ENCODE measurements at regions not wholly inside any gene's neighbourhood (a gene's known extent, or its start where the extent isn't known, plus 50 kb on each side); places are given as distances from the start of the nearest gene placed in this dataset.
"Not testable (repeated sequence)": the region's sequence is repeated elsewhere in the genome, so short reads cannot be mapped to it uniquely, and the experiment has no call there.

- no peaks in the 10 kb centered on the region for H3K4me1 ChIP-seq (ENCODE audit: control extremely low read depth in 1 of 4, control insufficient read depth in 4 of 4, insufficient read depth in 4 of 4, low read length in 3 of 4)
- DNase-seq = no peak
- 96% methylated on average over 2 of the region's 2 CpGs for WGBS (ENCODE audit: insufficient coverage)
- peaks cover 0 to 3% (median 0%) of the 10 kb centered on the region in 5 experiments for H3K9me3 ChIP-seq (ENCODE audit: control extremely low read depth in 1 of 5, control insufficient read depth in 4 of 5, insufficient read depth in 2 of 5, low read depth in 1 of 5, low read length in 4 of 5)
- no peak overlapping the region for H3K27ac ChIP-seq (ENCODE audit: insufficient read depth in 1 of 2, low read depth in 1 of 2, low read length in 2 of 2, poor library complexity in 1 of 2, severe bottlenecking in 2 of 2)
- CTCF ChIA-PET = interaction anchor here (0.6 kb wide), 1 partner anchor 727 kb away, joined by 3 read pairs; no protein-coding TSS in a partner anchor
- H3K4me3 ChIP-seq (ENCODE audit: control insufficient read depth in 1 of 7, extremely low read depth in 1 of 7, insufficient read depth in 4 of 7, low read depth in 2 of 7, low read length in 6 of 7) = no peak overlapping the region
- H3K27me3 ChIP-seq (replicated peaks in 2 of 5; ENCODE audit: control insufficient read depth in 4 of 5, insufficient read depth in 5 of 5, low read length in 4 of 5) = peaks cover 0 to 2% (median 0%) of the 10 kb centered on the region in 5 experiments
- H3K36me3 ChIP-seq (ENCODE audit: control insufficient read depth in 4 of 4, insufficient read depth in 4 of 4, low read length in 3 of 4) = no peaks in the 10 kb centered on the region
- POLR2A ChIA-PET = no interaction called here
These were observed 54.4 kb upstream of the BMP4 start for GRCh38 chr14:54010981-54011380.

- no peaks in the 10 kb centered on the region for H3K4me1 ChIP-seq (ENCODE audit: control extremely low read depth in 1 of 4, control insufficient read depth in 4 of 4, insufficient read depth in 4 of 4, low read length in 3 of 4)
These were observed 66.4 kb upstream of the BMP4 start for GRCh38 chr14:54023027-54023426.

GRCh38 chr14:54025661-54026060 lies 69.0 kb upstream of the BMP4 start:
- ChIA-PET POLR2A (no interaction called here), CTCF (no interaction called here)
- no CpG with 5 or more reads among the region's 1 CpG for WGBS (ENCODE audit: insufficient coverage)
- peaks cover 0 to 3% (median 0%) of the 10 kb centered on the region in 5 experiments for H3K9me3 ChIP-seq (ENCODE audit: control extremely low read depth in 1 of 5, control insufficient read depth in 4 of 5, insufficient read depth in 2 of 5, low read depth in 1 of 5, low read length in 4 of 5)
- peak in 2 of 3 donors; percentile 11 for DNase-seq
- H3K27ac ChIP-seq (ENCODE audit: insufficient read depth in 1 of 2, low read depth in 1 of 2, low read length in 2 of 2, poor library complexity in 1 of 2, severe bottlenecking in 2 of 2) = no peak overlapping the region
- H3K4me3 ChIP-seq (ENCODE audit: control insufficient read depth in 1 of 7, extremely low read depth in 1 of 7, insufficient read depth in 4 of 7, low read depth in 2 of 7, low read length in 6 of 7) = no peak overlapping the region
- H3K36me3 ChIP-seq (ENCODE audit: control insufficient read depth in 4 of 4, insufficient read depth in 4 of 4, low read length in 3 of 4) = no peaks in the 10 kb centered on the region
- H3K4me1 ChIP-seq (ENCODE audit: control extremely low read depth in 1 of 4, control insufficient read depth in 4 of 4, insufficient read depth in 4 of 4, low read length in 3 of 4) = no peaks in the 10 kb centered on the region
- H3K27me3 ChIP-seq (replicated peaks in 2 of 5; ENCODE audit: control insufficient read depth in 4 of 5, insufficient read depth in 5 of 5, low read length in 4 of 5) = no peaks in the 10 kb centered on the region

More at GRCh38 chr14:54023027-54023426, 66.4 kb upstream of the BMP4 start:
- no peak for DNase-seq
- Histone ChIP-seq H3K27ac (ENCODE audit: insufficient read depth in 1 of 2, low read depth in 1 of 2, low read length in 2 of 2, poor library complexity in 1 of 2, severe bottlenecking in 2 of 2) (no peak overlapping the region), H3K27me3 (replicated peaks in 2 of 5; ENCODE audit: control insufficient read depth in 4 of 5, insufficient read depth in 5 of 5, low read length in 4 of 5) (no peaks in the 10 kb centered on the region), H3K9me3 (ENCODE audit: control extremely low read depth in 1 of 5, control insufficient read depth in 4 of 5, insufficient read depth in 2 of 5, low read depth in 1 of 5, low read length in 4 of 5) (peaks cover 0 to 3% (median 0%) of the 10 kb centered on the region in 5 experiments), H3K36me3 (ENCODE audit: control insufficient read depth in 4 of 4, insufficient read depth in 4 of 4, low read length in 3 of 4) (no peaks in the 10 kb centered on the region), H3K4me3 (ENCODE audit: control insufficient read depth in 1 of 7, extremely low read depth in 1 of 7, insufficient read depth in 4 of 7, low read depth in 2 of 7, low read length in 6 of 7) (no peak overlapping the region)
- 94% methylated on average over 2 of the region's 2 CpGs for WGBS (ENCODE audit: insufficient coverage)
- ChIA-PET POLR2A (no interaction called here), CTCF (no interaction called here)

GRCh38 chr14:54026671-54027070 lies 70.0 kb upstream of the BMP4 start:
- WGBS (ENCODE audit: insufficient coverage) = 100% methylated on average over 1 of the region's 2 CpGs
- H3K4me1 ChIP-seq (ENCODE audit: control extremely low read depth in 1 of 4, control insufficient read depth in 4 of 4, insufficient read depth in 4 of 4, low read length in 3 of 4) = no peaks in the 10 kb centered on the region
- CTCF ChIA-PET = no interaction called here
- no peaks in the 10 kb centered on the region for H3K9me3 ChIP-seq (ENCODE audit: control extremely low read depth in 1 of 5, control insufficient read depth in 4 of 5, insufficient read depth in 2 of 5, low read depth in 1 of 5, low read length in 4 of 5)
- H3K27me3 ChIP-seq (replicated peaks in 2 of 5; ENCODE audit: control insufficient read depth in 4 of 5, insufficient read depth in 5 of 5, low read length in 4 of 5) = no peaks in the 10 kb centered on the region
- H3K27ac ChIP-seq (ENCODE audit: insufficient read depth in 1 of 2, low read depth in 1 of 2, low read length in 2 of 2, poor library complexity in 1 of 2, severe bottlenecking in 2 of 2) = no peak overlapping the region
- POLR2A ChIA-PET = no interaction called here
- DNase-seq = no peak
- H3K36me3 ChIP-seq (ENCODE audit: control insufficient read depth in 4 of 4, insufficient read depth in 4 of 4, low read length in 3 of 4) = no peaks in the 10 kb centered on the region
- H3K4me3 ChIP-seq (ENCODE audit: control insufficient read depth in 1 of 7, extremely low read depth in 1 of 7, insufficient read depth in 4 of 7, low read depth in 2 of 7, low read length in 6 of 7) = no peak overlapping the region

GRCh38 chr14:54030996-54031395 lies 74.4 kb upstream of the BMP4 start:
- CTCF ChIA-PET; H3K27me3 ChIP-seq (replicated peaks in 2 of 5; ENCODE audit: control insufficient read depth in 4 of 5, insufficient read depth in 5 of 5, low read length in 4 of 5); H3K4me3 ChIP-seq (ENCODE audit: control insufficient read depth in 1 of 7, extremely low read depth in 1 of 7, insufficient read depth in 4 of 7, low read depth in 2 of 7, low read length in 6 of 7); POLR2A ChIA-PET; H3K4me1 ChIP-seq (ENCODE audit: control extremely low read depth in 1 of 4, control insufficient read depth in 4 of 4, insufficient read depth in 4 of 4, low read length in 3 of 4); H3K27ac ChIP-seq (ENCODE audit: insufficient read depth in 1 of 2, low read depth in 1 of 2, low read length in 2 of 2, poor library complexity in 1 of 2, severe bottlenecking in 2 of 2); DNase-seq; H3K36me3 ChIP-seq (ENCODE audit: control insufficient read depth in 4 of 4, insufficient read depth in 4 of 4, low read length in 3 of 4): not testable (repeated sequence)
- peaks cover 0 to 16% (median 0%) of the 10 kb centered on the region in 5 experiments for H3K9me3 ChIP-seq (ENCODE audit: control extremely low read depth in 1 of 5, control insufficient read depth in 4 of 5, insufficient read depth in 2 of 5, low read depth in 1 of 5, low read length in 4 of 5)
- no CpG with 5 or more reads among the region's 1 CpG for WGBS (ENCODE audit: insufficient coverage)

GRCh38 chr14:54033285-54033684 lies 76.7 kb upstream of the BMP4 start:
- H3K27me3 ChIP-seq (replicated peaks in 2 of 5; ENCODE audit: control insufficient read depth in 4 of 5, insufficient read depth in 5 of 5, low read length in 4 of 5); DNase-seq; H3K4me1 ChIP-seq (ENCODE audit: control extremely low read depth in 1 of 4, control insufficient read depth in 4 of 4, insufficient read depth in 4 of 4, low read length in 3 of 4); H3K4me3 ChIP-seq (ENCODE audit: control insufficient read depth in 1 of 7, extremely low read depth in 1 of 7, insufficient read depth in 4 of 7, low read depth in 2 of 7, low read length in 6 of 7); H3K36me3 ChIP-seq (ENCODE audit: control insufficient read depth in 4 of 4, insufficient read depth in 4 of 4, low read length in 3 of 4); CTCF ChIA-PET; POLR2A ChIA-PET; H3K27ac ChIP-seq (ENCODE audit: insufficient read depth in 1 of 2, low read depth in 1 of 2, low read length in 2 of 2, poor library complexity in 1 of 2, severe bottlenecking in 2 of 2): not testable (repeated sequence)
- peaks cover 0 to 16% (median 0%) of the 10 kb centered on the region in 5 experiments for H3K9me3 ChIP-seq (ENCODE audit: control extremely low read depth in 1 of 5, control insufficient read depth in 4 of 5, insufficient read depth in 2 of 5, low read depth in 1 of 5, low read length in 4 of 5)
- WGBS (ENCODE audit: insufficient coverage) = 93% methylated on average over 7 of the region's 7 CpGs

- WGBS (ENCODE audit: insufficient coverage) = no CpG with 5 or more reads among the region's 1 CpG
- no peak for DNase-seq
- CTCF ChIA-PET = no interaction called here
- Histone ChIP-seq H3K27me3 (replicated peaks in 2 of 5; ENCODE audit: control insufficient read depth in 4 of 5, insufficient read depth in 5 of 5, low read length in 4 of 5) (no peaks in the 10 kb centered on the region), H3K9me3 (ENCODE audit: control extremely low read depth in 1 of 5, control insufficient read depth in 4 of 5, insufficient read depth in 2 of 5, low read depth in 1 of 5, low read length in 4 of 5) (peaks cover 0 to 13% (median 0%) of the 10 kb centered on the region in 5 experiments), H3K4me3 (ENCODE audit: control insufficient read depth in 1 of 7, extremely low read depth in 1 of 7, insufficient read depth in 4 of 7, low read depth in 2 of 7, low read length in 6 of 7) (no peak overlapping the region), H3K4me1 (ENCODE audit: control extremely low read depth in 1 of 4, control insufficient read depth in 4 of 4, insufficient read depth in 4 of 4, low read length in 3 of 4) (no peaks in the 10 kb centered on the region), H3K27ac (ENCODE audit: insufficient read depth in 1 of 2, low read depth in 1 of 2, low read length in 2 of 2, poor library complexity in 1 of 2, severe bottlenecking in 2 of 2) (no peak overlapping the region), H3K36me3 (ENCODE audit: control insufficient read depth in 4 of 4, insufficient read depth in 4 of 4, low read length in 3 of 4) (no peaks in the 10 kb centered on the region)
- POLR2A ChIA-PET = no interaction called here
These were observed 82.1 kb upstream of the BMP4 start for GRCh38 chr14:54038724-54039123.

Measured in common myeloid progenitor, CD34-positive (primary cell).